ENCODE measurements at regions not wholly inside any gene's neighbourhood (a gene's known extent, or its start where the extent isn't known, plus 50 kb on each side); places are given as distances from the start of the nearest gene placed in this dataset.
A peak's percentile ranks its signal among the peaks of the same experiment; 100 is the strongest.

DNA sequence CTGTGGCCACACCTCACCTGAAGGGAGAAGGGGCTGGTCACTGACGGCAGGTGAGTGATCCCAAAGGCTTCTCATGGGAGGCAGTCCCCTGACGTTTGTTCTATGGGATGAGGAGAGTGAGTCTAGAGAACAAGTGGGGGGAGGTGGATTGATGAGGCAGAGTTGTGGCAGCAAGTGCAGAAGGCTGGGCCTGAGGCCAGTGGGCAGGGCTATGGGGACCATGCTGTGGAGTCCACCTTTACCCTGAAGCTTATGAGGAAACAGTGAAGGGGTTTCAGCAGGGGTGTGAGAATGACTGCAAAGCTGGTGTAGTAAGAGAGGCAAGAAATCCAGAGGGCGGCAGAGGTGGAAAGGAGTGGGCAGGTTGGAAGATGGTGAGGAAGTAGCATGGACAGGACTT lies 96.9 kb upstream of the PFN2 start:
- DNase-seq (ENCODE audit: low read depth), result no peak

DNA sequence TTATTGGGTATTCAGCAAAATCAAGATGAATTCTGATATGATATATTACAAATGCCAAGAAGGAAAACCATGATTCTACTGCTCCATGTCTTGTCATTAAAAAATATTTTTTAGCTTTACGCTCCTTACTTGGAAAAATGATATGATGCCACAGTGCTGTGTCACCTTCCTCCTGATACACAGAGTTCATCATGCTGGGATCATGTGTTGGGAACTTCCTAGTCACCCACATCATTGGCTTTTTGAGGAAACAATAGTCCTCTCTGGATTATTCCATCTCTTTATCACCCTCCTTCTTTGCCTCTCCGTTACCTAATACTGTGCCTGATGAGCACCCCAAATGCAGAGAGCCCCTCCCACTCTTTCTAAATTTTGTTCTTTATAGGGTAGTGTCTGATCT lies 94.3 kb upstream of the PFN2 start:
- no peak for DNase-seq (ENCODE audit: low read depth)

DNA sequence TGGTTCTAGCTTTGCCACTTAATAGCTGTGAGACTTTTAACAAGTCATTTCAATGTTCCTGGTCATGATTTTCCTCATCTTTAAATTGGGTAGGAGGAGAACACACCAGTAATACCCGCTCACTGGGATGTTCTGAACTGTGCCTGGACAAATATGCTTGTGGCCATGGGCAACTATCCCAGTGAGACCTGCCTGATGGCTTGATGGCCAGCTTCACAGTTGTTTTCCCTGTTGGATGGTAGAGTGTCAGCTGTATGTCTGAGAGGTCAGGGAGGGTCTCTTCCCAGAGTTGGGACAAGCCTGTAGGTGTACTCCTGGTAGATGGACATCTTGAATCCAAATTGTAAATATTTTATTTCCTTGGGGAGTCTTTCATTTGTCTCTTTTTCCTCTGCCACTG lies 92.5 kb upstream of the PFN2 start:
- DNase-seq (ENCODE audit: low read depth), result no peak

DNA sequence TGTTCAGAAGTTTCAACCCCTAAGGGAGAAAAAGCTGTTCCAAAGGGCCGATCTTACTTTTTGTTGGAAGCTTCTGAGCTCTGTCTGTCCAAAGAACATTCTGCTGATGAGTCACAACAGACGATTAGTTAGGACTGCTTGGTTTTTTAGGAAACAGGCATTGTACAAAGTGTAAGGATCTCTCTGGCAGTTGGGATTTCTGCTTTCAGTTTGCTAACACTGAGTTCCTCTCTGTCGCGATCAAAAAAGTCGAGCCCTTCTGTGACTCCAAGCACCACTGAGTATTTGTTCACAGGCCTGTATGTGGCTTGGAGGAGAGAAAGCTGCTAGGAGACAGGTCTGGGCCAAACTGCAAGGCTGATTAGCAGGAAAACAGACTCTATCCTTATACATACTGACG lies 91.8 kb upstream of the PFN2 start:
- DNase-seq (ENCODE audit: low read depth), result no peak

DNA sequence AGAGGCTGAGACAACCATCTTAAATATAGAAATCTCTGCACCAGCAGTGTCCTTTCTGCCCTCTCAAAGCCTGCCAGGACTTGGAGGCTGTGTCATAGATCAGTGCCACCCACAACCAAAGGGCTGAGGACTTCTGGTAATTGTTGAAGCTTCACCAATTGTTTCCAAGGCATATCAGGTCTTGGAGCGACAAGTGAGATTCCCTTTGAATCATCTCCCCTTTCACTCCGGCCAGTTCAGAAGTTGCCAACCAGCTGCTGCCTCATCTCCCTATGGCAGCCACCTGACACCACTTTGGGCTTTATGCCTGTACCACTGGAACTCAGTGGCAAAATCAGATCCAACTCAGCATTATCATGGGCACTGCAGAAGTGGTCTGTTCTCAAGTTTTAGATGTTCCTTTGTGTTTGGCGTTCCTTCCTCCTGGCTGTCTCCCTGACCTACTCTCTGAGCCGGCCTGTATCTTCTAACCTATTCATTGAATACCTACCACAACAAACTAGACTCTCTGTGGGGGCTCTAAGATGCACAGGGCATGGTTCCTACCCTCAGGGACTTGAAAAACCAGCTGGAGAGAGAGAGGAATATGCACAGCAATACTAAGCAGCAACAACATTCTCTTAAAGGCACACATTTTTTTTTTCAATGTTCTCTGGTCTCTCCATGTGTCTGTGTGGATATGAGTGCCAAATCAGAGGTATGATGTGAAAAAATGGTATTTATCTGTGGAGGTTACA lies 90.8 kb upstream of the PFN2 start:
- DNase-seq (ENCODE audit: low read depth), result no peak

DNA sequence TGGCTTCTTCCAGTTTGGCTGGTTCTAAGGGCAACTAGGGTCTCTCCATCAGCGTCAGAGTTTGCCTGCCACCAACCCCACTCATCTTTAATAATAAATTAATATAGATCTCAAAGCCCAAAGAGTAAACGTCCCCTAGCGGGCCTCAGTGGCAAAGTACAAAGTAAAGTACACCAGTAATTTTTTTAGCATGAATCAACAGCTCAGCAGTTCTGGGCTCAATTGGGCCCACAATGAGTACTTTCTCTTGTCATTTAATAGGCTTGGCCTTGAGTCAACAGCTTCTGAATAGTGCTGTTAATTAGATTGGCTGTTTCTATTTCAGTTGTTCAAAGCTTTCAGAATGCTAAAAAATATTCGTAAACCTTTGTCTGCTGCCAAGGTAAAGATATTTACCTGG lies 89.0 kb upstream of the PFN2 start:
- no peak for DNase-seq (ENCODE audit: low read depth)

DNA sequence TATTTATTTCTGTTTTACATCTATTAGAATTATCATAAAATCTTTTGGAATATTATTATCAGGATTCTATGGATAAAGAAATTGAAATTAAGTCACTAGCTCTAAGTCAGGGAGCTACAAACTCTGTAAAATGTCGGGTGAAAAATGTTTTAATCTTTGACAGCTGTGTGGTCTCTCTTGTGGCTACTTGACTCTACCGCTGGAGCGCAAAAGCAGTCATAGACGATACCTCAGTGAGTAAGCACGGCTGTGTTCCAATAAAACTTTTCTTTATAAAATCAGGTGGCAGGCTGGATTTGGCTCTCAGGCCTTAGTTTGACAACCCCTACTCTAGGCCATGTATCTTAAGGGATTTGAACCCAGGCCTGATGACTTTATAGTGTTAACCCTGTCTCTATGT lies 88.5 kb upstream of the PFN2 start:
- no peak for DNase-seq (ENCODE audit: low read depth)

DNA sequence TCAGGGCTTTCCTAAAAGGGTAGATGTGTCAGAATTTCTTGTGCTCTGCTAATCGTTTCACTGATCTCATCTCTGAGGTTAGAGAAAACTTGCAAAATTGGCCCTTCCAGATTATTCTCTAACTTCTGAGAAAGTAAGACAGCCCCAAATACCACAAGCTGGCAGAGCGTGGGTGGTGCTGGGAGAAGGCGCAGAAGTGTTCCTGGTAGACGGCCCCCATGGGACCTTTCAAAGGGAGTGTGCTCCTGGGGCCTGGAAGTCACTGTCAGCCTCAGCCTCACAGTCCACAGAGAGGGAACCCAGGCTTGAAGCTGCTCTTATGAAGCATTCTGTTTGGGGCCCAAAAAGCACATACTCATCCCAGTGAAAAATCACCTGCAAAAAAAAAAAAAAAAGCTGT lies 86.5 kb upstream of the PFN2 start:
- no peak for DNase-seq (ENCODE audit: low read depth)

DNA sequence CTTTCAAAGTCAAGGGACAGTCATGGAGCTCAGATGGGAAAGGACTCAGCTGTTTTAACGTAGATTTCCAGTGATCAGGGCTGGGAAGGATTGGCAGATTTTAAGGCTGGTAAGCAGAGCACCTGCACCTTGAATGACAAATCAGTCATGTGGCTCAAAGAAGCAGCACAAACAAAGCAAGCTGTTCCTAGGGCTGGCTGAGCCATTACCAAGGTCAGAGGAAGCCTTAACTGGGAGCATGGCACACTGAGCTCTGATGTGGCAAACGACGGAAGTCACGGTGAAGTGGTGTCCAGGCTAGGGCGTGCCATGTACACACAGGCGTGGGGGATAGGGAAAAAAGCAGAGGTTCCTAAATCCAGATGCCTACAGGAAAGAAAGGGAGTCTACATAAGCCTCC lies 84.6 kb upstream of the PFN2 start:
- DNase-seq (ENCODE audit: low read depth), result no peak

DNA sequence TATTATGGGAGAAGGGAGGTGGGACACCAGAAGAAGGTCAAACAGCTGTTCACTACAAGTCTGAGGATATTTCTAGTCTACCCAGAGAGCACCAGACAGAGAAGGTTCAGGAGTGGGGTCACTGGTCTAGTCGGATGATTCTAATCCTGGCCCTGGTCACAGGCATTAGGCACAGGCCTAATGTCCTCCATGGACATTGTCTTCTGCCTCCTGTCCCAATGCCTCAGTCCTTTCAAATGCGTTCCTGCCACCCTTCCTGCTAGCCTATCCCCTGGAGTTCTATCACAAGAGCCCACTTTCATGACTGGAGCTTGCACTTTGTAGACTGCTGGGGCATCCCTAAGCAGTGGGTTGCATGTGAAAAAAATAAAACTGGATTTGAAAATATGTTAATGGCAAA lies 83.9 kb upstream of the PFN2 start:
- DNase-seq (ENCODE audit: low read depth), result no peak

DNA sequence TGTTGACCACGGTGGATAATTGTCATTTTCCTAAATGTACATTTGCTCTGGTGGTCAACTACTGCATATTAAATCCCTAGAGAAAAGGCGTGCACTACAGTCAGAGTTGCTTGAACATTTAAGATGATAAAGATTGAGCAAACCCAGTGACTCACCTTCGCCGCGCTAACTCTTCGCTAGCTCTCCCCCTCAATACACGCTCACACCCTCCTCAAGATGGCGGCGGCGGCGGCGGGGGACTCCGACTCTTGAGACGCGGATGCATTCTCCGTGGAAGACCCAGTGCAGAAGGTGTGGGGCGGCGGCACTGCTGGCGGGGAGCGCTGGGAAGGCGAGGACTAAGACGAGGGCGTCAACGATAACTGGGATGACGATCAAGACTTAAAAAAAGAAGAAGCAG lies 79.8 kb upstream of the PFN2 start:
- no peak for DNase-seq (ENCODE audit: low read depth)

DNA sequence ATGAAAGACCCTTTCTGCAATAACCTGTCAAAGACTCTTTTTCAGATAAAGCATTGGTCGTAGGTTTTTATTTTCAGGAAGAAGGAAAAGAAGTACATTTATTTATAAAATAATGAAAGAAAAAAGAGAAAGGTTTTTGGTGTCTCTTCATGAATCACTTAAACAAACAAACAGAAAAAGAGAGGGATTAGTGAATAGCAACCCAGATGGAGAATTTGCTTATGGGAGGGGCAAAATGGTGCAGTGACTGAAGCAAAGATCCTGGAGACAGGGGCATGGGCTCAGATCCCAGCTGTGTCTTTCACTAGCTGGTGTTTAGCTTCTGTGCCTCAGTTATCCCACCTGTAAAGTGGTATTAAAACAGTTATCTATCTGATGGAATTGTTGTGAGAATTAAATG lies 78.6 kb upstream of the PFN2 start:
- DNase-seq (ENCODE audit: low read depth), result no peak

DNA sequence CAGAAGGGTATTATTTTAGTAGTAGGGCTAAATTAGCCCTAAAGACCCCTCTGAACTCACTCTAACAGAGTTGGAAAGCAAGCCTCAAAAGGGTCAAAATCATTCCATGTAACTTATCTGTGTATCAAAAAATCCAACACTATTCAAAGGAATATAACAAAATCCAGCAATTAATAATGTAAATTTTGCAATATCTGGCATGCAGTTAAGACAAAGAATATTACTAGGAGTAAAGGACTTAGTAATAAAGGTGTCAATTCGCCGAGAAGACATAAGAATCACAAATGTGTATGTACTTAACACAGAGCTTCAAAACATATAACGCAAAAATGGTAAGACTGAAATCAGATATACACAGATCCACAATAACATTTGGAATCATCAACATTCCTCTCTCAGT lies 71.2 kb upstream of the PFN2 start:
- DNase-seq (ENCODE audit: low read depth), result no peak

DNA sequence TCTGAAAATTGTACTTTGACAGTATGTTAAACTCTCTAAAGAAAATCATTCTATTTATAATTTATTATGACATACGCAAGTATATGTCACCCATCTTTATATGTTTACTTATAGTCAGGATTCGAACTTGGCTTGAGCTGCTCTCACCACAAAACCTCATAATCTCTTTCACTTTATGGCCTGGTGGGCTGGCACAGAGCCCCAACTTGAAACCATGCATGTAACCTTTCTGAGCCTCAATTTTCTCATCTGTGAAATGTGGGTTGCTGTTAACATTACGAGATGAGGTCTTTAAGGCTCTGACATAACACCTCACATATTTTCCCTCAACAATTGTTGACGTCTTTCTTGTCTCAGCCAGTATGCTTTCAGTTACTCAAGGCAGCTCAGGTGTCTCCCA lies 69.4 kb upstream of the PFN2 start:
- no peak for DNase-seq (ENCODE audit: low read depth)

DNA sequence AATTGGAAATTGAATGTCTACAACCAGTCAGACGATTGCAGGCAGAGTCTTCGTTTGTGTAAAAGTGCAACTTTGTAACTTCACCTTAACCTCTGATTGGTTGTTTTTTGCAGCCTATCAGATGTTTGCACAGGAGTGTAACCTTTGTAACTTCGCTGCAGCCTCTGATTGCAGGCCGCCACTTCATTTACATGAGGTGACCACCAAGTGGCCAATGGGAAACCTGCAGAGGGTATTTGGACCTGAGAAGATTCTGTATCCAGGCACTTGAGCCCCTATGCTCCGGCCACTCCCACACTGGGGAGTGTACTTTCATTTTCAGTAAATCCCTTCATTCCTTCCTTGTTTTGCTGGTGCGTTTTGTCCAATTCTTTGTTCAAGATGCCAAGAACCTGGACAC lies 68.1 kb upstream of the PFN2 start:
- no peak for DNase-seq (ENCODE audit: low read depth)

DNA sequence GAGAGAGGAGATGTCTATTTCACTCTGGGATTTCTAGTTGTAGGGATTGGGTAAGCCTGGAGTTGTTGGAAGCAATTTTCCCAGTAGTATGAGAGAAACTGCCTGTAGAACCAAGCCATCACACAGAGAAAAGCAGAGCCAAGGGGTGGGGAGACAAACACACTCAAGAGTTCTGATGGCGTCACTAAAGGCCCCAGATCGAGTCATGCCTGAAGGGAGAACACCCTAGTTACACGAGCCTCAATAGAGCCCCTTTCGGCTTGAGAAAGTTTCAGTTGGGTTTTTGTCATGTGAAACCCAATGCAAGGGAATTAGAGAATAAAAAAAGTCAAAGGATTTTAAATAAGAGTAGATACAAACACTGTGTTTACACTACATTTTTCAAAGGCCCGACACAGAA lies 66.1 kb upstream of the PFN2 start:
- no peak for DNase-seq (ENCODE audit: low read depth)

DNA sequence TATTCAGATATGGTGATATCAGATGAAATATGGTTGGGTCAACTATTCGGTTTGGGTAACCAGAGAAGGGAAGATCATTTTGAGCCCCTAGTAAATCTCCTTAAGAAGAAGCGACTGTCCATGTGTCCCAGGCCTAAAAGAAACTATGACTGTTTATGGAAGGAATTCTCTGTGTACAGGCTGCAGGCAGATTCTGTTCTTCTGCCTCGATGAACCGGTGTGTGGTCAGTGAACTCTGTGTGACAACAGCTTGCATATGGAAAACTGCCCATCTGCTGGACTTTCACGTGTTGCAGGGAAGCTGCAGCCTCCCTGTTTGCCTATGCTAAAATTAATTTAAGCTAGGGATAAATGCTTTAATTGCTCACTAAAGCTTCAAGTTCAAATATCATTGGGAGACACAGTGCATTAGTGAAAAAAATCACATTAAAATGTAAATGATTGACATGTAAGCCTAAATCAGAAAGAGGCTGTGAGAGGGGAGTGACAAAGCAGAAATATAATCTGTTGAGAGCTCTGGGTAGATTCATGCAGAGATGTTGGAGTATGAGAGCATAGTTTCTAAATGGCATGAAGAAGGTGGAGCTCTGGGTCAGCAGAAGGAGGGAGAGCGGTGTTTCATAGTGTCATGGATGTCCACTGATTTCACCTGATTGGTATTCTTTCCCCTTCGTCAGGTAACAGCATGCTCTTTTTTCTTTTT lies 65.4 kb upstream of the PFN2 start:
- no peak for DNase-seq (ENCODE audit: low read depth)

DNA sequence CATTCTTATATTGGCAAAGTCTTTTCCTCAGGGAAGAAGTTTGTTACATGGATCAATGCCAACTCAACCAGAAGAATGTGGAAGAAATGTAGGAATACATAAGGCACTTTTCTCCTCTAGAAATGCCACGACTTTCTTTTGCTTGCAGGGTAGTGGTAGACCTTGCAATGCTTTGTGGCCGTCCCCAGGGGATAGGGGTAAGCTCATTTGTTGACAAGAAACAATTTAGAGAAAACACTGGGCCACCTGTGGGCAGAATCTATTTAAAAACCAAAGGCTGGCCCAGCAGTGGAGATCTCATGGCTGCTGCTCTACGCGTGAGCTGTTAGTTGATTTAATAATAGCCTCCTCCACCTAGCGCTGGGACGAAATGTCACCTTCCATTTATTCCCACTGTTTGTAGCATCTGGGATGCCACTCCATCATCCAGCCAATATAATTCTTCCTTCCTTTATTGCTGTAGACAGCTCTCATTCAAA lies 64.6 kb upstream of the PFN2 start:
- no peak for DNase-seq (ENCODE audit: low read depth)

DNA sequence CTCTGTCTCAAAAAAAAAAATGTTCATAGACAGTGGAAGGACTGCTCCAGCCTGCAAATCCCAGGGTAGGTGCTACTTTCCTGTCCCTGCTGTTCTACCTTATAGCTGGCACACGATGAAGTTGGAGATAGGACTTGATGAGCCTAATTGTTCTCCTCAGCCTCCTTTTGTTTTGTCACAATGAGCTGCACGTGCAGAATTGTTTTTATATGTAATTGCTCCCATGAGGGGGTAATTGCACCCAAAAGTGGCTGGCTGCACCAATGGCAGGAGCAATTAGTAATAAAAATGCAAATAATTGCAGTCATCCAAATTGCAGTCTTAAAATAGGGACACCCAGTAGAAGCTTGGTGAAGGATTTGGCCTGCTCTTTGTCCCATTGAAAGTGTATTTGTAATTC lies 63.0 kb upstream of the PFN2 start:
- no peak for DNase-seq (ENCODE audit: low read depth)

DNA sequence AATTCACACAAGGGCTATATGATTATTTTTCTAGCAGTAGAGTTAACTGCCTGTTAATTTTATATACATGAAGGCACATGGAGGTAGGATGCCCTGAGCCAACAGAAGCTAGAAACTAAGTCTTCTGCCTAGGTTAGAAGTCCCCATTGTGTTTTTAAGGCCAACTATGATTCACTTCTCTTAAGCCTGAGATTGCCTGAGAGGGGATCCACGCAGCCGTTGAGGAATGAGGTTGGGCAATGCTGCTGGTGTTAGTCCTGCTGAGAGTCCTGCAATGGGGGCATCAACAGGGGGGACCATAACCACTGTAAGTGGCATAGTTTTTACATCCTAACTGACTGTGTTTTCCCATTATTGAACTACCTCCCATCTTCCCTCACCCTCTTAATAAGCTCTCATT lies 60.1 kb upstream of the PFN2 start:
- DNase-seq (ENCODE audit: low read depth), result no peak

DNA sequence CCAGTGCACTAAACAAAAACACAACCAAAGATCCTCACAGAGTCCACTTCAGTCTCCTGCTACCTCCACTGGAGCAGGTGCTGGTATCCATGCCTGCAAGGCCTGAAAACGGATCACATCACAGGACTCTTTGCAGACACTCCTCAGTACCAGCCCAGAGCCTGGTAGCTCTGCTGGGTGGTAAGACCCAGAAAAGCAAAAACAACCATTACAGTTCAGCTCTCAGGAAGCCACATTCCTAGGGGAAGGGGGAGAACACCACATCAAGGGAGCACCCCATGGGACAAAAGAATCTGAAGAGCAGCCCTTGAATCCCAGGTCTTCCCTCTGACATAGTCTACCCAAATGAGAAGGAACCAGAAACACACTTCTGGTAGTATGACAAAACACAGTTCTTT lies 52.5 kb upstream of the PFN2 start:
- no peak for DNase-seq (ENCODE audit: low read depth)

DNA sequence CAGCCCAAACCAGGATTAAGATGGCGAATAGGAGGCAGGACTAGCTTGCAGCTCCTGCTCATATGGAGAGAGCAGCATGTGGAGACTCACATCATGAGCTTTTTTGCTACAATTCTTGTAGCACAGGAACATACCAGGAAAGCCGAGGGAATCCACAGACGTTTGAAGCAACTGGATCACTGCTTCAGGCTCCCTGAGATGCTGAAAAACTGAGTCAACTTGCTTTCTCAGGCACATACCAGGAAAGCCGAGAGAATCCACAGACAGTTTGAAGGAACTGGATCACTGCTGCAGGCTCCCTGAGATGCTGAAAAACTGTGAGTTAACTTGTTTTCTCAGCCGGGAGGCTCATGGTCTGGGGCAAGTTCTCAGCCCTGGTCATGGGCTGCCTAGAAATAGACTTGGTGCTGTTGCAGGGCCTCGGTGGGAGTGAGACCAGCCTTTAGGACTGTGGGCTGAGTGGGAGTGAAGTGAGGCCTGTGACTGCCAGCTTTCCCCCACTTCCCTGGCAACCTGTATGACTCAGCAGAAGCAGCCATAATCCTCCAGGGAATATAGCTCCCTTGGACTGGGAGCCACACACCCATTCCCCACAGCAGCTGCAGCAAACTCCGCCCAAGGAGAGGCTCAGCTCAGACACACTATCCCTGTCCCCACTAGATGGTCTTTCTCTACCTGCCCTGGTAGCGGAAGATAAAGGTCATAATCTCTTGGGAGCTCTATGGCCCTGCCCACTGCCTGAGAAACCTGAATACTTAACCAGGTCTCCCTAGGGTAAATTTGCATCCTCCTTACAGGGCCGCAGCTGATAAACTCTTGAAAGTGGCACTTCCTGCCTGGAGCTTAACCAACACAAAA lies 51.9 kb upstream of the PFN2 start:
- no peak for DNase-seq (ENCODE audit: low read depth)

DNA sequence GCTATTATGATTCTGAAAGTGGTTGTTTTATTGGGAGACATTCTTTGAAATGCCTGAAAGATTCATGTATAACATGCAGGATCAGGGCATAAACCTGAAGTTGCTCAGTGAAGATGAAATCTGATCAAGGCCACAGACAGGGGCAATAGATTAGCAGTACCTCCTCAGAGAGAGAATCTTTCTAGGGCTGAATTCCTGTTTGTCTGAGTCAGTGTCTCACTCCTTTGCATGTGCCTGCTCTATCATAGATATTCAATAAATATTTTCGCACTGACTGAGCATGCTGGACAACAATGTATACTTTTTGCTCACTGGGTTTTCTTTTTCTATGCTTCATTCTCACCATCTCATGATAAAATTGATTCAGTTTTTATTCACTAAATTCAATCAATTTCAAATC lies 49.8 kb upstream of the PFN2 start:
- peak; percentile 52 for DNase-seq (ENCODE audit: low read depth)
